Hematopoietic multipotent progenitor cell (in vitro differentiated cells): ENCODE measurements at regions not wholly inside any gene's neighbourhood (a gene's known extent, or its start where the extent isn't known, plus 50 kb on each side); places are given as distances from the start of the nearest gene placed in this dataset.
"Not testable (repeated sequence)": the region's sequence is repeated elsewhere in the genome, so short reads cannot be mapped to it uniquely, and the experiment has no call there.

Experiments
- DNase-seq, 3 donors: peaks; one replicate each; pipeline ENCODE4 v3.0.0-alpha.2; 2011 to 2015; ENCODE audit warnings: low read depth in 2 of 3, low spot score in 2 of 3

- not testable (repeated sequence) for DNase-seq
These were observed 60.3 kb upstream of the CCL1 start for GRCh38 chr17:34423315-34423714.

- DNase-seq = no peak
These were observed 57.9 kb upstream of the CCL1 start for GRCh38 chr17:34420900-34421299.

GRCh38 chr17:34420254-34420766, 57.3 kb upstream of the CCL1 start:
- peak; percentile 44 to 71 (median 49) for DNase-seq

GRCh38 chr17:34416116-34416515, 53.1 kb upstream of the CCL1 start:
- DNase-seq = no peak

GRCh38 chr17:34414339-34414738, 51.3 kb upstream of the CCL1 start:
- DNase-seq = no peak

GRCh38 chr17:34413443-34414119, 50.5 kb upstream of the CCL1 start:
- DNase-seq = peak in 2 of 3 donors; percentile 35 to 53

GRCh38 chr17:34412965-34413441, 50.0 kb upstream of the CCL1 start:
- DNase-seq = peak in 2 of 3 donors; percentile 41 to 59
